Left ventricle myocardium inferior (tissue), 1 donor: ENCODE measurements at regions not wholly inside any gene's neighbourhood (a gene's known extent, or its start where the extent isn't known, plus 50 kb on each side); places are given as distances from the start of the nearest gene placed in this dataset.

Experiments
- DNase-seq: peaks from one replicate; pipeline ENCODE4 v3.0.0-alpha.2; 2020
- H3K27ac ChIP-seq: fragments of 200-600 bp; replicated peaks from 2 replicates; pipeline ENCODE4 v1.8.0; 2021
- H3K27me3 ChIP-seq: fragments of 200-600 bp; 2 replicates; pipeline ENCODE4 v1.8.0; 2021; ENCODE audit warnings: low read depth
- H3K36me3 ChIP-seq: fragments of 200-600 bp; 2 replicates; pipeline ENCODE4 v1.8.0; 2021
- H3K4me1 ChIP-seq: fragments of 200-600 bp; 2 replicates; pipeline ENCODE4 v1.8.0; 2021
- H3K4me3 ChIP-seq: fragments of 200-600 bp; 2 replicates; pipeline ENCODE4 v1.8.0; 2021; ENCODE audit warnings: mild to moderate bottlenecking, moderate library complexity
- H3K9me3 ChIP-seq: fragments of 200-600 bp; replicated peaks from 2 replicates; pipeline ENCODE4 v1.8.0; 2021
- CTCF ChIP-seq: fragments of 200-600 bp; IDR thresholded peaks from 2 replicates; pipeline ENCODE4 v1.8.0; 2021; ENCODE audit warnings: antibody characterized with exemption, mild to moderate bottlenecking, borderline replicate concordance
- intact Hi-C: fragments of 100-400 bp; cut with micrococcal nuclease; formaldehyde crosslinking; loops from one replicate; pipeline ENCODE4 v1.11.0; 2022
- donor health status: DM: no; HTN: yes; CAD: no; lungs with severe emphysema.

- no peak overlapping the region for H3K27ac ChIP-seq
- intact Hi-C loops, result no loop called here
- no peaks in the 10 kb centered on the region for H3K9me3 ChIP-seq
- no peaks in the 10 kb centered on the region for H3K27me3 ChIP-seq
- TF ChIP-seq CTCF, result no peak
- H3K36me3 ChIP-seq, result no peaks in the 10 kb centered on the region
- H3K4me1 ChIP-seq, result no peaks in the 10 kb centered on the region
- DNase-seq, result no peak
- no peak overlapping the region for H3K4me3 ChIP-seq
These were observed 131.9 kb upstream of the IRS2 start for GRCh38 chr13:109918179-109918711.

- no peak overlapping the region for H3K4me3 ChIP-seq
- H3K27me3 ChIP-seq, result no peaks in the 10 kb centered on the region
- intact Hi-C loops, result no loop called here
- no peaks in the 10 kb centered on the region for H3K36me3 ChIP-seq
- H3K4me1 ChIP-seq, result no peaks in the 10 kb centered on the region
- no peaks in the 10 kb centered on the region for H3K9me3 ChIP-seq
- H3K27ac ChIP-seq, result no peak overlapping the region
- DNase-seq, result no peak
- TF ChIP-seq CTCF, result no peak
These were observed 131.0 kb upstream of the IRS2 start for GRCh38 chr13:109917422-109917821.

- no peak overlapping the region for H3K4me3 ChIP-seq
- no peaks in the 10 kb centered on the region for H3K9me3 ChIP-seq
- H3K27ac ChIP-seq, result no peak overlapping the region
- H3K27me3 ChIP-seq, result no peaks in the 10 kb centered on the region
- no peaks in the 10 kb centered on the region for H3K4me1 ChIP-seq
- intact Hi-C loops, result no loop called here
- H3K36me3 ChIP-seq, result no peaks in the 10 kb centered on the region
- no peak for TF ChIP-seq CTCF
- DNase-seq, result no peak
These were observed 127.6 kb upstream of the IRS2 start for GRCh38 chr13:109913936-109914510.

- Histone ChIP-seq H3K4me1 (no peaks in the 10 kb centered on the region), H3K27ac (no peak overlapping the region), H3K4me3 (no peak overlapping the region), H3K9me3 (peaks cover 3% of the 10 kb centered on the region), H3K27me3 (no peaks in the 10 kb centered on the region), H3K36me3 (no peaks in the 10 kb centered on the region)
- intact Hi-C loops, result no loop called here
- no peak for TF ChIP-seq CTCF
- no peak for DNase-seq
These were observed 126.8 kb upstream of the IRS2 start for GRCh38 chr13:109913186-109913585.

- Histone ChIP-seq H3K4me1 (no peaks in the 10 kb centered on the region), H3K4me3 (no peak overlapping the region), H3K27ac (no peak overlapping the region), H3K9me3 (peaks cover 3% of the 10 kb centered on the region), H3K36me3 (no peaks in the 10 kb centered on the region), H3K27me3 (no peaks in the 10 kb centered on the region)
- no peak for DNase-seq
- intact Hi-C loops, result no loop called here
- no peak for TF ChIP-seq CTCF
These were observed 123.8 kb upstream of the IRS2 start for GRCh38 chr13:109910194-109910593.
